ENCODE measurements at regions not wholly inside any gene's neighbourhood (a gene's known extent, or its start where the extent isn't known, plus 50 kb on each side); places are given as distances from the start of the nearest gene placed in this dataset.

DNA sequence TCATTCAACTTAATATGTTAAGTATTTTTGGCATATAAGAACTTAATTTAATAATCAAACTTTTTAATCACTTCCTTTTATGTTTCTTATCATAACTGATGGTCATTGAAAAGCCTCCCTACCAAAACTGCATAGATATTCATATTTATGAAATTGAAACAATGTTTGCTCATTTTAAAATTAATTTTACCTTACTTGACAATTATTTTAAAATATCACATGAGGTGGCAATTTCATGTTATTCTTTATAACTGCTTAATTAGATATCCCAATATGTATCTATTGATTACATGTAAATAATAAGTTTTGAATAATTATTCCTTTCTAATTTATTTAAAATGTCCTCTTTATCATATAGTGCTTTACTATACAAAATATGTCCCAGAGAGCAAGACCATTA is 266.1 kb upstream of the NRIP1 start:
- no peaks in the 10 kb centered on the region for H3K27me3 ChIP-seq (ENCODE audit: control insufficient read depth, insufficient read depth, low read length)
- no peaks in the 10 kb centered on the region for H3K4me1 ChIP-seq (ENCODE audit: control insufficient read depth, insufficient read depth, low read length)
- H3K36me3 ChIP-seq (ENCODE audit: control insufficient read depth, insufficient read depth, low read length): no peaks in the 10 kb centered on the region
- no peaks in the 10 kb centered on the region for H3K9me3 ChIP-seq (ENCODE audit: control insufficient read depth, insufficient read depth, low read length)
- H3K9ac ChIP-seq (ENCODE audit: low read depth, low read length): no peak overlapping the region
- H3K4me3 ChIP-seq (ENCODE audit: low read depth, low read length): no peak overlapping the region

DNA sequence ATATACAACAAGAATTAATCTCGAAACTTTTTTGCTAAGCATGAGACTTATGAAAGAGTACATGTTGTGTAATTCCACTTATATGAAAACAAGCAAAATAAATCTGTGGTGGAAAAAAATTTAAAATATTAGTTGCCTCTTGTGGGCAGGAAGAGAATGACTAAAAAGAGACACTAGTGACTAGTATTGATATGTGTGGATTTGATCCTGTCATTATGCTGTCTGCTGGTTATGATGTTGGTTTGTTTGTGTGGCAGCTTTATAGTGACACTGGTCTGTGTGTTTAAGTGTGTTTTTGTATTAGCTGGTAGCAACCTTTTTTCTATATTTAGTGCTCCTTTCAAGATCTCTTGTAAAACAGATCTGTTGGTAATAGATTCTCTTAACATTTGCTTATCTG is 267.8 kb upstream of the NRIP1 start:
- H3K9ac ChIP-seq (ENCODE audit: low read depth, low read length): no peak overlapping the region
- H3K27me3 ChIP-seq (ENCODE audit: control insufficient read depth, insufficient read depth, low read length): no peaks in the 10 kb centered on the region
- H3K9me3 ChIP-seq (ENCODE audit: control insufficient read depth, insufficient read depth, low read length): no peaks in the 10 kb centered on the region
- no peaks in the 10 kb centered on the region for H3K4me1 ChIP-seq (ENCODE audit: control insufficient read depth, insufficient read depth, low read length)
- no peaks in the 10 kb centered on the region for H3K36me3 ChIP-seq (ENCODE audit: control insufficient read depth, insufficient read depth, low read length)
- no peak overlapping the region for H3K4me3 ChIP-seq (ENCODE audit: low read depth, low read length)

DNA sequence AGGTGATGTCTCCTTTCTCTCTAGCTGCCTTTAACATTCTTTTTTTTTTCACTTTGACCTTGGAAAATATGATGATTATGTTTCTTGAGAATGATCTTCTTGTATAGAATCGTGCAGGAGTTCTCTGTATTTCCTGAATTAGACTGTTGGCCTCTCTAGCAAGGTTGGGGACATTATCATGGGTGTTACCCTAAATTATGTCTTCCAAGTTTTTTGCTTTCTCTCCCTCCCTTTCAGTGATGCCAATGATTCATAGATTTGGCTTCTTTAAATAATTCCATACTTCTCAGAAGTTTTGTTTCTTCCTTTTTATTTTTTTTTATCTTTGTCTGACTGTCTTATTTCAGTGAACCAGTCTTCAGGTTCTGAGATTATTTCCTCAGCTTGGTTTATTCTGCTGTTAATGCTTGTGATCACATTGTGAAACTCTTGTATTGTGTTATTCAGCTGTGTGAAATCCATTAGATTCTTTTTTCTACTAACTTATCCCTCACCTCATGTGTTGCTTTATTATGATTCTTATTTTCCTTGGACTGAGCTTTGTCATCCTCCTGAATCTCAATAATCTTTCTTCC is 268.4 kb upstream of the NRIP1 start:
- Histone ChIP-seq H3K4me3 (ENCODE audit: low read depth, low read length) (no peak overlapping the region), H3K27me3 (ENCODE audit: control insufficient read depth, insufficient read depth, low read length) (no peaks in the 10 kb centered on the region), H3K9me3 (ENCODE audit: control insufficient read depth, insufficient read depth, low read length) (no peaks in the 10 kb centered on the region), H3K4me1 (ENCODE audit: control insufficient read depth, insufficient read depth, low read length) (no peaks in the 10 kb centered on the region), H3K36me3 (ENCODE audit: control insufficient read depth, insufficient read depth, low read length) (no peaks in the 10 kb centered on the region), H3K9ac (ENCODE audit: low read depth, low read length) (no peak overlapping the region)

DNA sequence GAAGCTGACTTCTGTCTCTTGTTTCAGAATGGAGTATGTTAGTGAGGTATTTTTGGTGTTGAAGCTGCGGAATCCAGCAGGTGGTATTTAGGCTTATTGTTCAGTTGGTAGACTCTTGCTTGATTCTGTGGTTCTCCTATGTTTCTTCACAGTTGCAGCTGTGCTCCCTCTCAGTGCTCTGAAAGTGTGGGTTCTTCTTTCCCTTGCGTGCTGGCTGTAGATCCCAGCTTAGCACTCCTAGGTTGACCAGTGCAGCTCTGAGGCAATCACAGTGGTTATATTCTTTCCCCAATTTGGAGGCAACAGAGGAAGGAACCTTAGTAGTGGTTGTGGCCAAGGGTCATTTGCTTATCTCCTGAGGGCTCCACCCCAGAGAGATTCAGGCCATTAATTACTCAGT is 269.2 kb upstream of the NRIP1 start:
- Histone ChIP-seq H3K27me3 (ENCODE audit: control insufficient read depth, insufficient read depth, low read length) (no peaks in the 10 kb centered on the region), H3K4me3 (ENCODE audit: low read depth, low read length) (no peak overlapping the region), H3K9me3 (ENCODE audit: control insufficient read depth, insufficient read depth, low read length) (no peaks in the 10 kb centered on the region), H3K4me1 (ENCODE audit: control insufficient read depth, insufficient read depth, low read length) (no peaks in the 10 kb centered on the region), H3K9ac (ENCODE audit: low read depth, low read length) (no peak overlapping the region), H3K36me3 (ENCODE audit: control insufficient read depth, insufficient read depth, low read length) (no peaks in the 10 kb centered on the region)

DNA sequence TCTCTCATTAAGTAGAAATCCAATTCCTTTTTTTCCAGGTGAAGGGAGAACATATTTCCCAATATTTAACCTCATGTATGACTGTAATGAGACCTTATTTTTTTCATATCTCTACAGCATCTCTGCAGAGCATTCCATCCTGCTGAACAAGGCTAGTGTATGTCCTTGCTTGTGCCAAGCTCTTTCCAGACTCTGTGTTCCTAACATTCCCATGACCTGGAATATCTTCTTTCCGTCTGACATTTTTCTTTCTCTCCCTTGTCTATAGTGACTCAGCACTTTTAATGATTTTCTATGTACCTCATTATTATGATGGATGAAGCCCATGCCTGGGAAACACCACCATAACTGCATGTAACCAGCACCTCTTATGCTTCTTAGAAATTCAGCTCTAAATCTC is 278.3 kb upstream of the NRIP1 start:
- Histone ChIP-seq H3K27me3 (ENCODE audit: control insufficient read depth, insufficient read depth, low read length) (no peaks in the 10 kb centered on the region), H3K9me3 (ENCODE audit: control insufficient read depth, insufficient read depth, low read length) (no peaks in the 10 kb centered on the region)

DNA sequence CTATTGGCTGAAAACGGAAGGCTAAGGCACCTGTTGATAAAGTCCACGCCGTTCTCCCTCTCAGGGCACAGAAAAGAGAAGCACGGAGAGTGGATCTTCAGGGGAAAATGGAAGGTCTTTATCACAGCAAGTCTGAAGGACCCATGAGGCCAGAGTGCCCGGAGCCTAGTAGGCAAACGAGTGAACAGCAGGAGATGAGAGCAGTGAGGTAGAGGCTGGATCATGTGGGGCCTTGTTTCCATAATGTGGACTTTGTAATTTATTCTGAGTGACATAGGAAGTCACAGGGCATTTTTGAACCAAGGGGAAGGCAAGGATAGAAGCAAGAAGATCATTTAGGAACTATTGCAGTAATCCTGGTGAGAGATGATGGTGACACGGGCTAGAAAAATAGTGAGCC is 287.2 kb upstream of the NRIP1 start:
- H3K9ac ChIP-seq (ENCODE audit: low read depth, low read length): no peak overlapping the region
- H3K36me3 ChIP-seq (ENCODE audit: control insufficient read depth, insufficient read depth, low read length): no peaks in the 10 kb centered on the region
- no peak overlapping the region for H3K4me3 ChIP-seq (ENCODE audit: low read depth, low read length)
- H3K4me1 ChIP-seq (ENCODE audit: control insufficient read depth, insufficient read depth, low read length): no peaks in the 10 kb centered on the region
- H3K27me3 ChIP-seq (ENCODE audit: control insufficient read depth, insufficient read depth, low read length): no peaks in the 10 kb centered on the region
- no peaks in the 10 kb centered on the region for H3K9me3 ChIP-seq (ENCODE audit: control insufficient read depth, insufficient read depth, low read length)

More for the DNA sequence above, 278.3 kb upstream of the NRIP1 start:
- Histone ChIP-seq H3K36me3 (ENCODE audit: control insufficient read depth, insufficient read depth, low read length) (no peaks in the 10 kb centered on the region), H3K4me3 (ENCODE audit: low read depth, low read length) (no peak overlapping the region), H3K4me1 (ENCODE audit: control insufficient read depth, insufficient read depth, low read length) (no peaks in the 10 kb centered on the region), H3K9ac (ENCODE audit: low read depth, low read length) (no peak overlapping the region)

DNA sequence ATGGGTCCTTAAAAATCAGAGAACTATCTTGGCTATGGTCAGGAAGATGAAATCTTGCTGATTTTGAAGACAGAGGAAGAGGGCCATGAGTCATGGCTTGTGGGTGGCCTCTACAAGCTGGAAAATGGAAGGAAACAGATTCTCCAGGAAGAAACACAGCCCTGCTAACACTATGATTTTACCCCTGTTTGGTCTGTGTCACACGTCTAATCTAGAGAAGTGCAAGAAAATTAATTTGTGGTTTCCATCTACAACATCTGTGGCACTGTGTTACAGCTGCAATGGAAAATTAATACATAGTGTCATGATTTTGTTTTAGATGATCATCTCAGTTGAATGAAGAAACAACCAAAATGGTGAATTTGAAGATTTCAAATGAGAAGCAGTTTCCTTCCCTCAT is 288.7 kb upstream of the NRIP1 start:
- Histone ChIP-seq H3K9me3 (ENCODE audit: control insufficient read depth, insufficient read depth, low read length) (no peaks in the 10 kb centered on the region), H3K4me1 (ENCODE audit: control insufficient read depth, insufficient read depth, low read length) (no peaks in the 10 kb centered on the region), H3K27me3 (ENCODE audit: control insufficient read depth, insufficient read depth, low read length) (no peaks in the 10 kb centered on the region), H3K9ac (ENCODE audit: low read depth, low read length) (no peak overlapping the region), H3K36me3 (ENCODE audit: control insufficient read depth, insufficient read depth, low read length) (no peaks in the 10 kb centered on the region), H3K4me3 (ENCODE audit: low read depth, low read length) (no peak overlapping the region)

DNA sequence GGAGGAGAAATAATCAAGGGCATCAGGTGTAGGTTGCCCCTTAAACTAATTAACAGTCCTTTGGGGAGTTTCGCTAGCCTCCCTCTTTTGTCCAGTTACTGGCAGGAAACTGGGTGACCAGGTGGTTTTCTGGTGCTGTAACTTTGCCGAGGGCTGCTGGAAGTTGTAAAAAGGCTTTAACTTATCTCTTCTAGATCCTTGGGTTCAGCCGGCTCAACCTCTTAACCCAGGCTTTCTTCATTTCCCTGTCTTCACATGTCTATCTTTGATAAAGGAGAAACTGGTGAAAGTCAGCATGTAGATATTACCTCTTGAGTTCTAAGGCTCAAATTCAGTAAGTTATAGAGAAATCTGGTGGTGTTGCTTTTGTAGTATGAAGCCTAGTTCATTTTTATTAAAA is 289.7 kb upstream of the NRIP1 start:
- no peaks in the 10 kb centered on the region for H3K9me3 ChIP-seq (ENCODE audit: control insufficient read depth, insufficient read depth, low read length)
- no peaks in the 10 kb centered on the region for H3K36me3 ChIP-seq (ENCODE audit: control insufficient read depth, insufficient read depth, low read length)
- H3K9ac ChIP-seq (ENCODE audit: low read depth, low read length): no peak overlapping the region
- no peaks in the 10 kb centered on the region for H3K4me1 ChIP-seq (ENCODE audit: control insufficient read depth, insufficient read depth, low read length)
- H3K27me3 ChIP-seq (ENCODE audit: control insufficient read depth, insufficient read depth, low read length): no peaks in the 10 kb centered on the region
- H3K4me3 ChIP-seq (ENCODE audit: low read depth, low read length): no peak overlapping the region

DNA sequence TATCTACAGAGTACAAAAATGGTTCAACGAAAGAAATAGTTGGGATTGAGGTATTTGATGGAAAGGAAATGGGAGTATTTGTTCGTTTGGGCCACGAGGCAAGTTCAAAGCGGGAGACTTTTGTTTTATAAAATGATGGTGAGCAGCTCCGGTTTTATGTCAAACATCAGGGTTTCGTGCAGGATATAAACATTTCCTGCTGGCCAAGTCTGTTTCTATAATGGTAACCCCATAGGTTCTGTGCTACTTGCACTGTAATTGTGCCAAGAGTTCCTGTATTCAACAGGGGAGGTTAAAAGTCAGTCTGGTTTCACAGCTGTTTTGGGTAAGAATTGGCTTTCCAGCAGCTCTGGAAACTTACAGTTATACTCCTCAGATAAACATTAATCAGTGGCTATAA is 290.3 kb upstream of the NRIP1 start:
- no peak overlapping the region for H3K4me3 ChIP-seq (ENCODE audit: low read depth, low read length)
- H3K36me3 ChIP-seq (ENCODE audit: control insufficient read depth, insufficient read depth, low read length): no peaks in the 10 kb centered on the region
- H3K4me1 ChIP-seq (ENCODE audit: control insufficient read depth, insufficient read depth, low read length): no peaks in the 10 kb centered on the region
- H3K9me3 ChIP-seq (ENCODE audit: control insufficient read depth, insufficient read depth, low read length): no peaks in the 10 kb centered on the region
- no peaks in the 10 kb centered on the region for H3K27me3 ChIP-seq (ENCODE audit: control insufficient read depth, insufficient read depth, low read length)
- H3K9ac ChIP-seq (ENCODE audit: low read depth, low read length): no peak overlapping the region

DNA sequence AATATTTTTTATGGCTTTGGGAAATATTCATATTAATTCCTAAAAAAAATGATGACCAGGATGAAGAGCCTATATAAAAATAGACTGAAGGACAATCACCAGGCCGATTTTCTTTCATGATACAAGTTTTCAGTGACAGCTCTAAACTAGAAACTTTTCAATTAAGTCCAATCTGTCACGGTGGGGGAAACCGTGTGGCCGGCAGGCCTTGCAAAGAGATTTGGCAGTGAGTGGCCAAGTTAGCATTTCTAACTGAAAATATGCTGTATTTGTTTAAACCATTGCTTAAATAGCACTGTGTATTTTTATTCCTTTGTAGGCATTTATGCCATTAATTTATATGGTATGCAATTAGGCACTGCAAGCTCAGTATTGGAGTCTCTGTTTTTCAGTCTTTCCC is 294.5 kb upstream of the NRIP1 start:
- no peaks in the 10 kb centered on the region for H3K27me3 ChIP-seq (ENCODE audit: control insufficient read depth, insufficient read depth, low read length)
- H3K9ac ChIP-seq (ENCODE audit: low read depth, low read length): no peak overlapping the region
- H3K9me3 ChIP-seq (ENCODE audit: control insufficient read depth, insufficient read depth, low read length): no peaks in the 10 kb centered on the region
- H3K4me3 ChIP-seq (ENCODE audit: low read depth, low read length): no peak overlapping the region
- no peaks in the 10 kb centered on the region for H3K36me3 ChIP-seq (ENCODE audit: control insufficient read depth, insufficient read depth, low read length)
- no peaks in the 10 kb centered on the region for H3K4me1 ChIP-seq (ENCODE audit: control insufficient read depth, insufficient read depth, low read length)

DNA sequence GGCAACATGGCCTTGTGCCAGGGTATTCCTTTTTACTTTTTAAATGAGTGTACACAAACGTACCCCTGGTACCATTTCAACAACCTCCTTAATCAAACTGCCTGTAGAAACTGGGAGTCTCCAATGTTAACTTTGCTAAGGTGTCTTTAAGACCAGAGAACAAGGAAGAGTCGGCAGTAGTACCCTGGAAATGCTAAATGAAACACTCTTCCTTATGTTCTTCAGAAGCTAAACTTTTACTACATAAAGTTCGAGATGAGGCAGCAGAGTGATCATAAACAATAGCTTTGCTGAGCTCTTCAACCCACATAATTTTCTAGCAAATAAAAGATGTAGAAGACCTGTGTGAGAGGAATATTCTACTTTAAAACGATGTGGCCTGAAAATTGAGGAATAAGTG is 297.7 kb upstream of the NRIP1 start:
- Histone ChIP-seq H3K4me1 (ENCODE audit: control insufficient read depth, insufficient read depth, low read length) (peaks cover 3% of the 10 kb centered on the region), H3K9me3 (ENCODE audit: control insufficient read depth, insufficient read depth, low read length) (peaks cover 10% of the 10 kb centered on the region), H3K9ac (ENCODE audit: low read depth, low read length) (no peak overlapping the region), H3K27me3 (ENCODE audit: control insufficient read depth, insufficient read depth, low read length) (no peaks in the 10 kb centered on the region), H3K4me3 (ENCODE audit: low read depth, low read length) (no peak overlapping the region), H3K36me3 (ENCODE audit: control insufficient read depth, insufficient read depth, low read length) (no peaks in the 10 kb centered on the region)

DNA sequence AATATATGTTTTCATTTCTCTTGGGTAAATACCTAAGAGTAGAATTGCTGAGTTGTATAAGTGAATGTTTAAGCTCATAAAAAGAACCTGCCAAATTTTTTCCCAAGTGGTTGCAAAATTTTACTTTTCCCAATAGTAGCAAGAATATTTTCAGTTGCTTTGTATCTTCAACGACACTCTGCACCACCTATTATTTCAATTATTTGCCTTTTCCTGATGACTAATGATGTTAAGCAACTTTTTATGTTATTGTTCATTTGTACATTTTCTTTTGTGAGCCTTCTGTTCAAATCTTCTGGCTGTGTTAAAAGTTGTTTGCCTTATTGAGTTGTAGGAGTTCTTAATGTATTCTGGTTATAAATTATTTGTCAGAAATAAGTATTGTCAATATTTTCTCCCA is 299.1 kb upstream of the NRIP1 start:
- Histone ChIP-seq H3K27me3 (ENCODE audit: control insufficient read depth, insufficient read depth, low read length) (no peaks in the 10 kb centered on the region), H3K4me1 (ENCODE audit: control insufficient read depth, insufficient read depth, low read length) (peaks cover 6% of the 10 kb centered on the region), H3K9me3 (ENCODE audit: control insufficient read depth, insufficient read depth, low read length) (peaks cover 10% of the 10 kb centered on the region), H3K4me3 (ENCODE audit: low read depth, low read length) (no peak overlapping the region), H3K9ac (ENCODE audit: low read depth, low read length) (no peak overlapping the region), H3K36me3 (ENCODE audit: control insufficient read depth, insufficient read depth, low read length) (no peaks in the 10 kb centered on the region)
